Stimulated activated naive CD4-positive, alpha-beta T cell (primary cell): ENCODE measurements at regions not wholly inside any gene's neighbourhood (a gene's known extent, or its start where the extent isn't known, plus 50 kb on each side); places are given as distances from the start of the nearest gene placed in this dataset.
"Not testable (repeated sequence)": the region's sequence is repeated elsewhere in the genome, so short reads cannot be mapped to it uniquely, and the experiment has no call there.

ENCODE experiments used
- DNase-seq, 6 experiments: peaks; one replicate each; lab custom pipeline; 2025; lab: John Stamatoyannopoulos, UW

GRCh38 chr5:110248921-110249320 lies 477.6 kb downstream of the TMEM232 start:
- DNase-seq: no peak

- no peak for DNase-seq
These were observed 476.1 kb downstream of the TMEM232 start for GRCh38 chr5:110250355-110250754.

GRCh38 chr5:110250755-110251154 lies 475.7 kb downstream of the TMEM232 start:
- DNase-seq: no peak

GRCh38 chr5:110251366-110251765 lies 475.1 kb downstream of the TMEM232 start:
- no peak for DNase-seq

GRCh38 chr5:110255194-110255593 lies 471.3 kb downstream of the TMEM232 start:
- no peak for DNase-seq

GRCh38 chr5:110256298-110256697 lies 470.2 kb downstream of the TMEM232 start:
- no peak for DNase-seq

- DNase-seq: no peak
These were observed 468.5 kb downstream of the TMEM232 start for GRCh38 chr5:110257971-110258370.

- DNase-seq: no peak
These were observed 467.8 kb downstream of the TMEM232 start for GRCh38 chr5:110258460-110259216.

GRCh38 chr5:110262749-110263148 lies 463.7 kb downstream of the TMEM232 start:
- no peak for DNase-seq

- DNase-seq: no peak
These were observed 461.8 kb downstream of the TMEM232 start for GRCh38 chr5:110264661-110265060.

GRCh38 chr5:110265162-110265561 lies 461.3 kb downstream of the TMEM232 start:
- DNase-seq: no peak

- no peak for DNase-seq
These were observed 458.8 kb downstream of the TMEM232 start for GRCh38 chr5:110267714-110268113.

- DNase-seq: no peak
These were observed 458.2 kb downstream of the TMEM232 start for GRCh38 chr5:110268283-110268682.

- no peak for DNase-seq
These were observed 457.5 kb downstream of the TMEM232 start for GRCh38 chr5:110268985-110269384.

- no peak for DNase-seq
These were observed 456.9 kb downstream of the TMEM232 start for GRCh38 chr5:110269478-110270142.

GRCh38 chr5:110275878-110276277 lies 450.6 kb downstream of the TMEM232 start:
- DNase-seq: no peak

- not testable (repeated sequence) for DNase-seq
These were observed 448.0 kb downstream of the TMEM232 start for GRCh38 chr5:110278449-110278848.

GRCh38 chr5:110284121-110284520 lies 442.4 kb downstream of the TMEM232 start:
- DNase-seq: not testable (repeated sequence)

- no peak for DNase-seq
These were observed 437.5 kb downstream of the TMEM232 start for GRCh38 chr5:110288766-110289511.

- no peak for DNase-seq
These were observed 437.0 kb downstream of the TMEM232 start for GRCh38 chr5:110289512-110289810.

GRCh38 chr5:110290542-110290941 lies 435.9 kb downstream of the TMEM232 start:
- DNase-seq: no peak

- no peak for DNase-seq
These were observed 432.2 kb downstream of the TMEM232 start for GRCh38 chr5:110294281-110294680.

- DNase-seq: no peak
These were observed 429.3 kb downstream of the TMEM232 start for GRCh38 chr5:110297152-110297670.
